ENCODE measurements at regions not wholly inside any gene's neighbourhood (a gene's known extent, or its start where the extent isn't known, plus 50 kb on each side); places are given as distances from the start of the nearest gene placed in this dataset.

GRCh38 chr18:51647346-51647745, 449.9 kb upstream of the MEX3C start:
- TF ChIP-seq CTCF (IDR thresholded peaks at IDR 0.05) (no peak), POLR2A (IDR thresholded peaks at IDR 0.05) (no peak)

Data from body of pancreas (tissue), 4 donors.